HCT116 (cell line): ENCODE measurements at regions not wholly inside any gene's neighbourhood (a gene's known extent, or its start where the extent isn't known, plus 50 kb on each side); places are given as distances from the start of the nearest gene placed in this dataset.

Source experiments
- ATAC-seq: fragments of 200-7000 bp; cut with Tn5 transposase; 2 replicates; pipeline ENCODE4 v1.9.1; 2020; ENCODE audit warnings: mild to moderate bottlenecking, moderate library complexity
- BruUV-seq: library from RNA; stranded (reverse); fragments of 400-500 nt; replicated peaks from 2 replicates; lab custom pipeline; 2021; lab: Mats Ljungman, UMichigan
- CTCF ChIA-PET: fragments of 300-600 bp; sonication (Branson Sonifier 250); formaldehyde crosslinking; loops from one replicate; lab custom pipeline; 2021; ENCODE audit warnings: antibody characterized with exemption; lab: Charles Lee
- POLR2A ChIA-PET: fragments of 300-600, 350-600 bp; sonication (Branson Sonifier 250); formaldehyde crosslinking; loops from one replicate; lab custom pipeline; 2021; ENCODE audit warnings: antibody characterized with exemption; lab: Charles Lee
- RAD21 ChIA-PET, 2 experiments: fragments of 300-600 bp; sonication (Branson Sonifier 250); formaldehyde crosslinking; loops; one replicate each; lab custom pipeline; 2023; ENCODE audit warnings: low total read pairs in 2 of 2; ENCODE audit not compliant: uncharacterized antibody in 2 of 2, unreplicated experiment in 2 of 2, low non-redundant PET in 1 of 2; lab: Charles Lee
- DNase-seq: peaks from one replicate; pipeline ENCODE4 v3.0.0-alpha.2; 2010; ENCODE audit warnings: low read depth, low spot score
- H2AFZ ChIP-seq: fragments of 200-600 bp; shearing (Covaris generic), sonication (generic); 2 replicates; pipeline ENCODE4 v1.6.1; 2017; ENCODE audit warnings: low read depth, mixed run types, mixed read lengths, antibody characterized with exemption, low read length; ENCODE audit not compliant: poor library complexity, severe bottlenecking
- H3K27ac ChIP-seq: 2 replicates; pipeline ENCODE4 v1.5.1; 2012; ENCODE audit warnings: low read depth, low read length
- H3K27me3 ChIP-seq: fragments of 200-600 bp; sonication (generic); 2 replicates; pipeline ENCODE4 v1.6.1; 2016; ENCODE audit warnings: mixed run types, low read length, mixed read lengths; ENCODE audit not compliant: insufficient read depth
- H3K36me3 ChIP-seq, 2 experiments: fragments of 200-500 bp in 1 of 2; fragments of 200-600 bp in 1 of 2; sonication (Bioruptor generic) in 1 of 2; sonication (generic) in 1 of 2; 2 replicates each; pipeline versions ENCODE4 v1.5.1 to v1.6.1; 2014 to 2016; ENCODE audit warnings: low read length in 2 of 2, inconsistent platforms in 1 of 2, mixed read lengths in 1 of 2, mixed run types in 1 of 2; ENCODE audit not compliant: insufficient read depth in 2 of 2, control insufficient read depth in 1 of 2
- H3K4me1 ChIP-seq, 2 experiments: fragments of 200-600 bp in 1 of 2; sonication (generic) in 1 of 2; 2 replicates each; pipeline versions ENCODE4 v1.5.1 to v1.6.1; 2012 to 2017; ENCODE audit warnings: low read length in 2 of 2, inconsistent platforms in 1 of 2, mild to moderate bottlenecking in 1 of 2, mixed read lengths in 1 of 2, mixed run types in 1 of 2, moderate library complexity in 1 of 2; ENCODE audit not compliant: insufficient read depth in 2 of 2, control insufficient read depth in 1 of 2
- H3K4me2 ChIP-seq: fragments of 200-600 bp; sonication (generic); 2 replicates; pipeline ENCODE4 v1.6.1; 2017; ENCODE audit warnings: mixed run types, low read length, mixed read lengths
- H3K4me3 ChIP-seq, 2 experiments: fragments of 200-600 bp in 1 of 2; sonication (generic) in 1 of 2; replicated peaks in 1 of 2; 2 replicates each; pipeline ENCODE4 v1.5.1; 2011 to 2016; ENCODE audit warnings: low read length in 2 of 2, control low read depth in 1 of 2, low read depth in 1 of 2, mild to moderate bottlenecking in 1 of 2, mixed read lengths in 1 of 2, mixed run types in 1 of 2
- H3K79me2 ChIP-seq: fragments of 200-600 bp; sonication (generic); 2 replicates; pipeline ENCODE4 v1.6.1; 2017; ENCODE audit warnings: mild to moderate bottlenecking, mixed run types, low read length, moderate library complexity, mixed read lengths; ENCODE audit not compliant: insufficient read depth
- H3K9ac ChIP-seq: fragments of 200-600 bp; sonication (generic); 2 replicates; pipeline ENCODE4 v1.6.1; 2016; ENCODE audit warnings: low read length, mixed read lengths
- H3K9me2 ChIP-seq: fragments of 200-600 bp; sonication (generic), shearing (Covaris generic); 2 replicates; pipeline ENCODE4 v1.6.1; 2017; ENCODE audit warnings: mixed run types, mild to moderate bottlenecking, moderate library complexity; ENCODE audit not compliant: insufficient read depth
- H3K9me3 ChIP-seq, 2 experiments: fragments of 200-500 bp in 1 of 2; fragments of 200-600 bp in 1 of 2; sonication (Bioruptor generic) in 1 of 2; sonication (generic) in 1 of 2; 2 replicates each; pipeline ENCODE4 v1.6.1; 2014 to 2017; ENCODE audit warnings: low read length in 2 of 2, mixed read lengths in 2 of 2, inconsistent platforms in 1 of 2, low read depth in 1 of 2, mild to moderate bottlenecking in 1 of 2, mixed run types in 1 of 2, moderate library complexity in 1 of 2; ENCODE audit not compliant: control insufficient read depth in 1 of 2, insufficient read depth in 1 of 2
- H4K20me1 ChIP-seq: fragments of 200-600 bp; sonication (generic), shearing (Covaris generic); 2 replicates; pipeline ENCODE4 v1.6.1; 2017; ENCODE audit warnings: mixed run types, mild to moderate bottlenecking, moderate library complexity; ENCODE audit not compliant: insufficient read depth
- ATF3 ChIP-seq: IDR thresholded peaks from 2 replicates; pipeline ENCODE4 v1.6.1; 2012
- CBX3 ChIP-seq: IDR thresholded peaks from 2 replicates; pipeline ENCODE4 v1.6.1; 2012; ENCODE audit warnings: low read depth
- CEBPB ChIP-seq: IDR thresholded peaks from 2 replicates; pipeline ENCODE4 v1.6.1; 2012; ENCODE audit warnings: low read depth
- CTCF ChIP-seq, 3 experiments: fragments of 200-600 bp in 1 of 3; sonication (generic) in 1 of 3; IDR thresholded peaks in 2 of 3; conservative IDR thresholded peaks in 1 of 3; 2 replicates each; pipeline ENCODE4 v1.5.1; 2012 to 2017; ENCODE audit warnings: low read depth in 2 of 3, low read length in 2 of 3, antibody characterized with exemption in 1 of 3, borderline replicate concordance in 1 of 3, control low read depth in 1 of 3, mild to moderate bottlenecking in 1 of 3, mixed read lengths in 1 of 3, mixed run types in 1 of 3, moderate library complexity in 1 of 3; ENCODE audit not compliant: insufficient read depth in 1 of 3
- EZH2phosphoT487 ChIP-seq: fragments of 200-600 bp; IDR thresholded peaks from 2 replicates; pipeline ENCODE4 v1.6.1; 2018; ENCODE audit warnings: antibody characterized with exemption, borderline replicate concordance
- JUND ChIP-seq: IDR thresholded peaks from 2 replicates; pipeline ENCODE4 v1.6.1; 2012
- POLR2A ChIP-seq: IDR thresholded peaks from 2 replicates; pipeline ENCODE4 v1.7.0; 2011; ENCODE audit warnings: borderline replicate concordance; ENCODE audit not compliant: insufficient read depth, insufficient read length; ENCODE audit errors: extremely low read depth
- RAD21 ChIP-seq: IDR thresholded peaks from 2 replicates; pipeline ENCODE4 v1.6.1; 2012; ENCODE audit warnings: low read depth, mild to moderate bottlenecking
- SP1 ChIP-seq: IDR thresholded peaks from 2 replicates; pipeline ENCODE4 v1.6.1; 2012; ENCODE audit warnings: low read depth
- SRF ChIP-seq: IDR thresholded peaks from 2 replicates; pipeline ENCODE4 v1.6.1; 2012; ENCODE audit warnings: low read depth
- ZFX ChIP-seq: fragments of 450-650 bp; IDR thresholded peaks from 2 replicates; pipeline ENCODE4 v1.6.1; 2017
- ZNF274 ChIP-seq: fragments of 200-500 bp; sonication (Bioruptor generic); IDR thresholded peaks from 2 replicates; pipeline ENCODE4 v1.6.1; 2014; ENCODE audit warnings: mild to moderate bottlenecking, low read depth, low read length, inconsistent platforms
- intact Hi-C: fragments of 100-400 bp; cut with micrococcal nuclease; formaldehyde crosslinking; loops from 2 replicates; pipeline ENCODE4 v1.10.0; 2022
- TF ChIP-seq, protein P1 (sequence below): IDR thresholded peaks from 2 replicates; pipeline ENCODE4 v1.6.1; 2011; ENCODE audit warnings: mild to moderate bottlenecking, low read length, moderate library complexity; ENCODE audit not compliant: insufficient replicate concordance; ENCODE audit errors: extremely low read depth
- TF ChIP-seq, protein P2 (sequence below): IDR thresholded peaks from 2 replicates; pipeline ENCODE4 v1.6.1; 2012
- TF ChIP-seq, protein P3 (sequence below): IDR thresholded peaks from 2 replicates; pipeline ENCODE4 v1.6.1; 2012; ENCODE audit warnings: low read depth

DNA sequence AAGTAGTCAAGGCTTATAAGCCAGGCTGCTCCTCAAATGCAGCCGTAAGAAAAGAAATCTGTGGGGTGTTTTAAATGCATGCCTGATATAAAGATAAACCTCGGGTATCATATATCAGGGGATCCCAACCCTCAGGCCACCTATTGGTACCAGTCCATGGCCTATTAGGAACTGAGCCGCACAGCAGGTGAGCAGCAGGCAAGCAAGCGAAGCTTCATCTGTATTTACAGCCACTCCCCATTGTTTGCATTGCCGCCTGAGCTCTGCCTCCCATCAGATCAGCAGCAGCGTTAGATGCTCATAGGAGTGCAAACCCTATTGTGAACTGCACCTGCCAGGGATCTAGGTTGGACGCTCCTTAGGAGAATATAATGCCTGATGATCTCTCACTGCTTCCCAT lies 233.5 kb upstream of the SERP2 start:
- Histone ChIP-seq H3K9me2 (no peaks in the 10 kb centered on the region), H3K27ac (no peak overlapping the region), H3K4me1 (peaks cover 18 to 38% of the 10 kb centered on the region in 2 experiments), H3K9me3 (no peaks in the 10 kb centered on the region), H3K79me2 (no peaks in the 10 kb centered on the region), H2AFZ (no peak overlapping the region), H3K36me3 (no peaks in the 10 kb centered on the region), H3K27me3 (no peaks in the 10 kb centered on the region), H3K4me2 (no peak overlapping the region), H3K9ac (no peak overlapping the region), H4K20me1 (no peaks in the 10 kb centered on the region), H3K4me3 (no peak overlapping the region)
- RAD21 ChIA-PET: no interaction called here
- DNase-seq: no peak
- POLR2A ChIA-PET: interaction anchor here (1.4 to 1.7 kb wide), 3 partner anchors 51 to 297 kb away, joined by 3 to 12 read pairs (median 4); no protein-coding TSS in a partner anchor
- CTCF ChIA-PET: interaction anchor here (1.5 kb wide), 1 partner anchor 297 kb away, joined by 3 read pairs; no protein-coding TSS in a partner anchor
- TF ChIP-seq RAD21: no peak
- TF ChIP-seq, protein P1, sequence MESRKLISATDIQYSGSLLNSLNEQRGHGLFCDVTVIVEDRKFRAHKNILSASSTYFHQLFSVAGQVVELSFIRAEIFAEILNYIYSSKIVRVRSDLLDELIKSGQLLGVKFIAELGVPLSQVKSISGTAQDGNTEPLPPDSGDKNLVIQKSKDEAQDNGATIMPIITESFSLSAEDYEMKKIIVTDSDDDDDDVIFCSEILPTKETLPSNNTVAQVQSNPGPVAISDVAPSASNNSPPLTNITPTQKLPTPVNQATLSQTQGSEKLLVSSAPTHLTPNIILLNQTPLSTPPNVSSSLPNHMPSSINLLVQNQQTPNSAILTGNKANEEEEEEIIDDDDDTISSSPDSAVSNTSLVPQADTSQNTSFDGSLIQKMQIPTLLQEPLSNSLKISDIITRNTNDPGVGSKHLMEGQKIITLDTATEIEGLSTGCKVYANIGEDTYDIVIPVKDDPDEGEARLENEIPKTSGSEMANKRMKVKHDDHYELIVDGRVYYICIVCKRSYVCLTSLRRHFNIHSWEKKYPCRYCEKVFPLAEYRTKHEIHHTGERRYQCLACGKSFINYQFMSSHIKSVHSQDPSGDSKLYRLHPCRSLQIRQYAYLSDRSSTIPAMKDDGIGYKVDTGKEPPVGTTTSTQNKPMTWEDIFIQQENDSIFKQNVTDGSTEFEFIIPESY: no peak
- no peak for TF ChIP-seq SP1
- TF ChIP-seq, protein P2, sequence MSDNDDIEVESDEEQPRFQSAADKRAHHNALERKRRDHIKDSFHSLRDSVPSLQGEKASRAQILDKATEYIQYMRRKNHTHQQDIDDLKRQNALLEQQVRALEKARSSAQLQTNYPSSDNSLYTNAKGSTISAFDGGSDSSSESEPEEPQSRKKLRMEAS: no peak
- no peak for TF ChIP-seq JUND
- TF ChIP-seq ZFX: no peak
- no peak for TF ChIP-seq CTCF (IDR thresholded peaks at IDR 0.05 in 2 of 3, conservative IDR thresholded peaks at IDR 0.05 in 1 of 3; ENCODE audit: borderline replicate concordance in 1 of 3, insufficient read depth in 1 of 3, low read depth in 2 of 3, low read length in 2 of 3)
- TF ChIP-seq ATF3: no peak
- TF ChIP-seq ZNF274: no peak
- no peak for TF ChIP-seq SRF
- TF ChIP-seq CEBPB: no peak
- TF ChIP-seq POLR2A: no peak
- no peak for TF ChIP-seq CBX3
- TF ChIP-seq, protein P3, sequence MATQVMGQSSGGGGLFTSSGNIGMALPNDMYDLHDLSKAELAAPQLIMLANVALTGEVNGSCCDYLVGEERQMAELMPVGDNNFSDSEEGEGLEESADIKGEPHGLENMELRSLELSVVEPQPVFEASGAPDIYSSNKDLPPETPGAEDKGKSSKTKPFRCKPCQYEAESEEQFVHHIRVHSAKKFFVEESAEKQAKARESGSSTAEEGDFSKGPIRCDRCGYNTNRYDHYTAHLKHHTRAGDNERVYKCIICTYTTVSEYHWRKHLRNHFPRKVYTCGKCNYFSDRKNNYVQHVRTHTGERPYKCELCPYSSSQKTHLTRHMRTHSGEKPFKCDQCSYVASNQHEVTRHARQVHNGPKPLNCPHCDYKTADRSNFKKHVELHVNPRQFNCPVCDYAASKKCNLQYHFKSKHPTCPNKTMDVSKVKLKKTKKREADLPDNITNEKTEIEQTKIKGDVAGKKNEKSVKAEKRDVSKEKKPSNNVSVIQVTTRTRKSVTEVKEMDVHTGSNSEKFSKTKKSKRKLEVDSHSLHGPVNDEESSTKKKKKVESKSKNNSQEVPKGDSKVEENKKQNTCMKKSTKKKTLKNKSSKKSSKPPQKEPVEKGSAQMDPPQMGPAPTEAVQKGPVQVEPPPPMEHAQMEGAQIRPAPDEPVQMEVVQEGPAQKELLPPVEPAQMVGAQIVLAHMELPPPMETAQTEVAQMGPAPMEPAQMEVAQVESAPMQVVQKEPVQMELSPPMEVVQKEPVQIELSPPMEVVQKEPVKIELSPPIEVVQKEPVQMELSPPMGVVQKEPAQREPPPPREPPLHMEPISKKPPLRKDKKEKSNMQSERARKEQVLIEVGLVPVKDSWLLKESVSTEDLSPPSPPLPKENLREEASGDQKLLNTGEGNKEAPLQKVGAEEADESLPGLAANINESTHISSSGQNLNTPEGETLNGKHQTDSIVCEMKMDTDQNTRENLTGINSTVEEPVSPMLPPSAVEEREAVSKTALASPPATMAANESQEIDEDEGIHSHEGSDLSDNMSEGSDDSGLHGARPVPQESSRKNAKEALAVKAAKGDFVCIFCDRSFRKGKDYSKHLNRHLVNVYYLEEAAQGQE: no peak
- TF ChIP-seq EZH2phosphoT487: no peak
- BruUV-seq: no TSS peak
- ATAC-seq: no peak
- intact Hi-C loops: loop anchor here (2.0 to 5.0 kb wide), 3 partner anchors 88 to 167 kb away; no protein-coding TSS in a partner anchor
